ENCODE measurements at regions not wholly inside any gene's neighbourhood (a gene's known extent, or its start where the extent isn't known, plus 50 kb on each side); places are given as distances from the start of the nearest gene placed in this dataset.
A peak's percentile ranks its signal among the peaks of the same experiment; 100 is the strongest.
"Not testable (repeated sequence)": the region's sequence is repeated elsewhere in the genome, so short reads cannot be mapped to it uniquely, and the experiment has no call there.

GRCh38 chr2:52264488-52264887 is 1232.6 kb upstream of the NRXN1 start:
- DNase-seq, result no peak

GRCh38 chr2:52260904-52261303 is 1229.0 kb upstream of the NRXN1 start:
- DNase-seq, result peak; percentile 20

DNA sequence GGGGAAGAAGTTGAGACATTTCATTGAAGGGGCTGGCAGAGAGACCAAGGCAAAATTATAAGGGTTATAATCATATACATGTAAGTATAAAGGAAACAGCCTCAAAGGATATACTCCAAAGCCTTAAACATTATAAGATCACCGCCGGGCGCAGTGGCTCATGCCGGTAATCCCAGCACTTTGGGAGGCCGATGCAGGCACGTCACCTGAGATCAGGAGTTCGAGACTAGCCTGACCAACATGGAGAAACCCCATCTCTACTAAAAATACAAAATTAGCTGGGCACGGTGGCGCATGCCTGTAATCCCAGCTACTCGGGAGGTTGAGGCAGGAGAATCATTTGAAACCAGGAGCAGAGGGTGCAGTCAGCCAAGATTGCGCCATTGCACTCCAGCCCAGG is 1227.0 kb upstream of the NRXN1 start:
- not testable (repeated sequence) for DNase-seq

- DNase-seq, result no peak
Observed at GRCh38 chr2:52258038-52258437, 1226.1 kb upstream of the NRXN1 start.

- no peak for DNase-seq
Observed at GRCh38 chr2:52253416-52253980, 1221.6 kb upstream of the NRXN1 start.

- DNase-seq, result no peak
Observed at GRCh38 chr2:52238782-52239181, 1206.8 kb upstream of the NRXN1 start.

GRCh38 chr2:52222128-52222527 is 1190.2 kb upstream of the NRXN1 start:
- DNase-seq, result no peak

GRCh38 chr2:52220393-52220792 is 1188.5 kb upstream of the NRXN1 start:
- DNase-seq, result no peak

DNA sequence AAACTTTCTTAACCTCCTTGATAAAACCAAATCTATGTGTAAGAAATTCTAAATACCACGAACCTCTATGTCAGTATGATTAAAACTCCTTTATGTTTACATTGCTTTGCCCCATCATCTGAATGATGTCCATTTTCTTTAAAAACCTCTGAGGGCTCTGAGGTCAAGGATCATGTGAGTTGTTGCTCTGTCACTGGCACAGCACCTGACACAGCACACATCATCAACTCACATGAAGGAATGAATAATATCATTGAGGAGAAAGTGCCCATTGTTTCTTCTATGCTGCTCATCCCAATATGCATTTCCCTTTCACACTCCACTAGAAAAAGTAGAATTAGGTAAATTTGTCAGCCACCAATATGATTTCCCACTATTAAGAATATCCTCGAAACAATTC is 1178.7 kb upstream of the NRXN1 start:
- no peak for DNase-seq

DNA sequence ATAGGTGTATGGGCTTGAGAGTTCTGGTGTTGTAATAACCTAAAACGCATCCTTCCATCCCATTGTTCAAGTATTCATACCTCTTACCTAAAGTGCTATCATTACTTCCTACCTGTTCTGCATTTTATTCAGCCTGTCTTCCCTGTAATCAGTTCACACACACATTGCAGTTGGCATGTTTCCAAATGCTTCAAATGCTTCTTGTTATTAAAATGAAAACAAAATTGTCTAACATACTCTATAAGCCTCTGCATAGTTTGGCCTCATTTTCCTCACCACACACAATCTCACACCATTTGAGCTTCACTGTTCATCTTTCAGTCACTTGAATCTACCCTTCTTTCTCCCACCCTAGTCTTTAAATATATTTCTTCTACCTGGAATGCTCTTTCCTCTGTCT is 1178.2 kb upstream of the NRXN1 start:
- DNase-seq, result no peak

GRCh38 chr2:52194342-52194741 is 1162.4 kb upstream of the NRXN1 start:
- no peak for DNase-seq

GRCh38 chr2:52193804-52194203 is 1161.9 kb upstream of the NRXN1 start:
- DNase-seq, result no peak

GRCh38 chr2:52192656-52193055 is 1160.7 kb upstream of the NRXN1 start:
- DNase-seq, result no peak

GRCh38 chr2:52181080-52181479 is 1149.1 kb upstream of the NRXN1 start:
- DNase-seq, result no peak

DNA sequence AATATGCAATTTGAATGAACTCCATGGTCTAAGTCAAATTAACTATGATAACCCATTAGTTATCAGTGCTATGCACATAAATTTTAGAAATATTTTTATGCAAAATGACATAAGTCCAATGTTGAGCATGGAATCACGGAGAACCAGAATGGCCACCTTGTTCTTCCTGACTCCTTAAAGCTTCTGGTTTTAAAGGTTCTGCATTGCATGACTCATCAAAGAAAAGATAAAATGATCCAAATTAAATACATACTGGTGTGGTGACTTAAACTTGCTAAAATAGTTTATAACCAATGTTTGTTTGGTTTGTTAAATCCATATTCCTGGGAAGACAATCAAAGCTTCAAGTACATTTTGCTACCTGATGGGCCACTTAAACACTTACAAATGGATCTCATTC is 1146.9 kb upstream of the NRXN1 start:
- DNase-seq, result no peak

DNA sequence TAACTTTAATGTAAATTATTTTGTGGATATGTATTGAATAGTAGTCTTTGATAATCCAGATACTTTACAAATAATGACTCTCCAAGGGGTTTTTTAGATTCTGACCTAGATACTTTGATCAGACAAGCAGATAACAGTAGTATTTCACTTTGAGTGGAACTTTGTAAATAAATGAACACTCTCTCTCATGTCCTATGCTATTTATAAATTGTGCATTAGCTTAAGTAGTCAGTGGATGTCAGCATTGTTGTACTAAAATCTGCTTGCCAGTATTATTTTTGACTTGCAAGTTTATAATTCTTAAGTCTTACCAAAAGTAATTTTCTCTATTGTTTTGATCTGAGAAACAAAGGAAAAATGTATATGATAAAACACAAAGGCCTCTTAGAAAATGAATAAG is 1113.1 kb upstream of the NRXN1 start:
- no peak for DNase-seq

DNA sequence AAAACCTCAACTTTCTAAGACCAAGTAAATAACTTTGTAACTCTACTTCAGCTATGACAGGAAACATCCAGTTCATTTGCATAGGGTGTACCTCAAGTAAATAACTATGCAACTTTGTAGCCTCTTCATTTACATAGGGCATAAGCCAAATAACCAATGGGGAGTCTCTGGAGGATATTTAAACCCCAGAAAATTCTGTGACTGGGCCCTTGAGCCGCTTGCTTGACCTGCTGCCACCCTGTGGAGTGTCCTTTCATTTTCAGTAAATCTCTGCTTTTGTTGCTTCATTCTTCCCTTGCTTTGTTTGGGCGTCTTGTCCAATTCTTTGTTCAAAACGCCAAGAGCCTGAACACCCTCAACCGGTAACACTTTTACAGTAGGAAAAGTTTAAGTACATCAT is 1112.7 kb upstream of the NRXN1 start:
- DNase-seq, result no peak

GRCh38 chr2:52141076-52141475 is 1109.1 kb upstream of the NRXN1 start:
- DNase-seq, result no peak

DNA sequence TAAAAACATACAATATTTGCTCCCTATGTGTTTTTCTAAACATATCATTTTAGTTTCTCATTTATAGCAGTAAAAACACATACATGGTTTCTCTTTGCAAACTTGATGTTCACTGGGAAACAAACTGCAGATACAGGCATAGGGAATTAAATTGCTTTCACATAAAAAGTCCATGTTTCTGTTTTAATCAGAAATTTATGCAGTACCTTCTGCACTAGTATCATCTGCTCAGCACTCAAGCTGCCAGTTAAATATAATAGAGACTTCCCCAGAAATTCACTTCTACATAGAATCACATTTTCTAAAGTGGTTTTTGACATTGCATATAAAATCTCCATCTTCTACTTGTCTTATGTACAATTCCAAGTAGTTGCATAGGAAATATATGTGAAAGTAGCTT is 1107.3 kb upstream of the NRXN1 start:
- DNase-seq, result no peak

GRCh38 chr2:52135235-52135634 is 1103.3 kb upstream of the NRXN1 start:
- no peak for DNase-seq

DNA sequence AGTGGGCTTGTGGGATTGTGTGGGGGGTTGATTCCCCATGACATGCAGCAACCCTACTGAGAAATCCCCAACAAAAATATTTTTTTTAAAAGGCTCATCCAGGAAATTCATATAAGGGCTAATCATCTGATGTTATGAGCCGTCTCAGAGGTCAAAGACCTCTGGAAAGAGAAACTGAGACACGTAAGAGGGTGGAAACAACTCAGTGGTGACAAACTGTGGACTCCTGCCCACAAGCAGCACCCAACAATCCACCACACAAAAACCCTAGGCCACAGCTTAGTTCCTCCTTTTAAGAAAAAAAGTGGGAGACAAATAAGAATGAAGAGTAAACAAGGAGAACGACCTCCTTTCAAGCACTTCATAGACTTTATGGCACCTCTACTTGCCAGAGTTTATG is 1096.1 kb upstream of the NRXN1 start:
- DNase-seq, result no peak

DNA sequence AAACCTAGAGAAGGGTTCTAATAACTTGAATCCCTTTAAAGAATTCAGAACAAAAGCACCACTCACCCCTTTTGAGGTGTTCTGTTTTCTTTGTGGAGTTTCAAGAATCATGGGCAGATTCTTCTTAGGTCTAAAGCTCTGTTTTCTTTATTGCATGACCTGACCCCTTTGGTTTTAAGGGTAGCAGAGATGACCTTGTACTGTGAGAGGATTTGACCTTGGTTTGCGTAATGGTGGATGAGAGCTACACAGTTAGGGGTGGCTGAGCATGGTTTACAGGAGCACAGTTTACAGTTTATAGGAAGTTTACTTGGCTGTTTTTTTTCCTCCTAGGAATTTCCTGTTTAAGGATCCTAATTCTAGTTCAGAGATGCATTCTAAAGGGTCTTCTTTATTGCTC is 1095.6 kb upstream of the NRXN1 start:
- DNase-seq, result no peak

DNA sequence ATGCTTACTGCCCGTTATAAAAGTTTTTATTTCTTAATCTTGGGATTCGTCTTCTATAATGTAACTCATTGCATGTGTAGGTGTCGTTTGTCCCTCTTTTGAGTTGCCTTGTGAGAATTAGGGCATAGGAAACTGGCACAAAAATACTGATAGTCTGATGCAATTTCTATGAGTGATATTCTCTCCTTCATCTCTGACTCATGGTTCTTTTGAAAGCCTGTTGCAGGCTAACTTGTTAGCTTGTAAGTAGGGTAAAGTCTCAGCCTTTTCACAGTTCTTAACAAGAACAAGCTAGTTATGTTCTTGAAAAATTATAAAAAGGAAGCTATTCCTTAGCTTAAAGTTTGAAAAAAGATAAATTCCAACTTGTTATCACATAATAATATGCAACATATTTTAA is 1085.4 kb upstream of the NRXN1 start:
- DNase-seq, result no peak

DNA sequence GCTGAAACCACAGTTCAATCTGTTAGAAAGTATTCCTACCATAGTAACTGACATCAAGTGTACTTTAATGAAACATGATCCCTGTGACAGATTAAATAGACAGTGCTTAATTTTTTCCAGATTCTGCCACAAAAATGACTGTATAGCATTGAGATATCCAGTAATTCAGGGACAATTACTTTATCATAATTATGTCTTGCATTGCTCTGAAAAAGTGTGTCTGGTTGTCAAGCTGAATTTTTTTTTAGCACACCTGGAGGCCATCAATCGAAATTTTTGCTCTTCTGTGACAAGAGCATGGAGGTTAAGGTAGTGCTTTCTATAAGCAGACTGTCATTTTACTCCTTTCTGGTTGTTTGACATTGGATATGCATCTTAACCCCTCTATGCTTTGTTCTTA is 1083.8 kb upstream of the NRXN1 start:
- no peak for DNase-seq

DNA sequence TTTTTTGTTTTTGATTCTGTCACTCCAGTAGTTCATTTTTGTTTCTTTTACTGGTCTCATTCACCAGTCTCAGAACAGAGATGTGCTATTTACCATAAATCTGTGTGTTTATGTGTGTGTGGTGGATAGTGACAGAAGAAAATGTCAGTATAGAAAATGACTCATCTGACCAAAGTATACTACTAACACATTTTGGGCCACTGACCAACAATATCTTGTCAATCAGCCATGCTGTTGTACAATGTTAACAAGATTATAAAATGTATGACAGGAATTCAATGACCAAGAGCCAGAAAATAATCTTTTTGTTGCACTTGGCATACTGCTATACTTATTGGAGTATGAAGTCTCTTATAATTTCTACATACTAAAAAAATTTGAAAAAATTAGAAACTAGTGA is 1081.4 kb upstream of the NRXN1 start:
- DNase-seq, result no peak
